Spleen (tissue), 11 donors: ENCODE measurements at regions not wholly inside any gene's neighbourhood (a gene's known extent, or its start where the extent isn't known, plus 50 kb on each side); places are given as distances from the start of the nearest gene placed in this dataset.
"Not testable (repeated sequence)": the region's sequence is repeated elsewhere in the genome, so short reads cannot be mapped to it uniquely, and the experiment has no call there.

Experiments
- DNase-seq: peaks from one replicate; pipeline ENCODE4 v3.0.0-alpha.2; 2020
- H3K27ac ChIP-seq, 8 donors: fragments of 200-600 bp; sonication (generic) in 7 of 8; 1 replicate in 4 of 8; 2 replicates in 4 of 8; pipeline versions ENCODE4 v1.5.0 to v1.8.0; 2016 to 2021; ENCODE audit warnings: inconsistent platforms in 4 of 8, mild to moderate bottlenecking in 4 of 8, moderate library complexity in 1 of 8
- H3K27me3 ChIP-seq, 7 donors: fragments of 200-600 bp; sonication (generic) in 6 of 7; replicated peaks in 1 of 7; 1 replicate in 4 of 7; 2 replicates in 3 of 7; pipeline versions ENCODE4 v1.5.0 to v1.8.0; 2016 to 2021; ENCODE audit warnings: inconsistent platforms in 3 of 7, mild to moderate bottlenecking in 1 of 7
- H3K36me3 ChIP-seq, 6 donors: fragments of 200-600 bp; sonication (generic) in 5 of 6; 1 replicate in 4 of 6; 2 replicates in 2 of 6; pipeline versions ENCODE4 v1.5.0 to v1.8.0; 2016 to 2021; ENCODE audit warnings: inconsistent platforms in 2 of 6
- H3K4me1 ChIP-seq, 6 donors: fragments of 200-600 bp; sonication (generic) in 5 of 6; 1 replicate in 3 of 6; 2 replicates in 3 of 6; pipeline versions ENCODE4 v1.5.0 to v1.8.0; 2016 to 2021; ENCODE audit warnings: inconsistent platforms in 3 of 6
- H3K4me3 ChIP-seq, 8 donors: fragments of 200-600 bp; sonication (generic) in 7 of 8; 1 replicate in 4 of 8; 2 replicates in 4 of 8; pipeline versions ENCODE4 v1.5.0 to v1.8.0; 2016 to 2021; ENCODE audit warnings: inconsistent platforms in 4 of 8, mild to moderate bottlenecking in 4 of 8, moderate library complexity in 2 of 8
- H3K9me3 ChIP-seq, 8 donors: fragments of 200-600 bp; sonication (generic) in 7 of 8; 1 replicate in 4 of 8; 2 replicates in 4 of 8; pipeline versions ENCODE4 v1.5.0 to v1.8.0; 2016 to 2021; ENCODE audit warnings: inconsistent platforms in 4 of 8
- CTCF ChIP-seq, 11 experiments: fragments of 200-600 bp in 7 of 11; fragments of 450-650 bp in 4 of 11; sonication (generic) in 4 of 11; IDR thresholded peaks in 8 of 11; conservative IDR thresholded peaks in 3 of 11; 1 replicate in 7 of 11; 2 replicates in 4 of 11; pipeline versions ENCODE4 v1.4.0 to v1.8.0; 2016 to 2021; ENCODE audit warnings: antibody characterized with exemption in 11 of 11, inconsistent platforms in 4 of 11, mild to moderate bottlenecking in 1 of 11
- POLR2A ChIP-seq, 3 donors: fragments of 450-650 bp; IDR thresholded peaks; one replicate each; pipeline ENCODE4 v1.5.1; 2017; ENCODE audit warnings: antibody characterized with exemption in 3 of 3, mild to moderate bottlenecking in 1 of 3
- POLR2AphosphoS5 ChIP-seq, 3 donors: sonication (generic); formaldehyde crosslinking; IDR thresholded peaks; one replicate each; pipeline ENCODE4 v1.5.1; 2017; ENCODE audit warnings: antibody characterized with exemption in 3 of 3
- WGBS, 5 donors: extraction: QIAGEN DNeasy Blood & Tissue Kit in 3 of 5; methylation state at CpG; one replicate each; pipeline versions ENCODE4 v1.1.5 to v1.1.7; 2013 to 2018; 5-methylcytosine and 5-hydroxymethylcytosine counted together
- intact Hi-C: fragments of 100-400 bp; cut with DNase I; formaldehyde crosslinking; loops from one replicate; pipeline ENCODE4 v1.15.0; 2023; ENCODE audit warnings: low total_unique reads
- donor health status: healthy with polysubstance abuse.
- donor health status: DM: no; HTN: no; CAD: no; lungs with moderate emphysema.
- donor health status: DM: no; HTN: no; CAD: no.
- donor health status: Bipolar disorder and iron deficiency.
- donor health status: healthy.
- donor health status: DM: no; HTN: no; CAD: no.
- donor health status: DM: yes; HTN: yes; CAD: no.

- no peak for DNase-seq
- Histone ChIP-seq H3K4me3 (no peak overlapping the region), H3K36me3 (no peaks in the 10 kb centered on the region), H3K4me1 (peaks cover 0 to 9% (median 0%) of the 10 kb centered on the region in 6 donors), H3K9me3 (peaks cover 0 to 6% (median 2%) of the 10 kb centered on the region in 8 donors), H3K27ac (no peak overlapping the region), H3K27me3 (no peaks in the 10 kb centered on the region)
- TF ChIP-seq POLR2AphosphoS5 (IDR thresholded peaks at IDR 0.05) (no peak), CTCF (IDR thresholded peaks at IDR 0.05 in 8 of 11, conservative IDR thresholded peaks at IDR 0.05 in 3 of 11) (no peak), POLR2A (IDR thresholded peaks at IDR 0.05) (no peak)
- intact Hi-C loops, result no loop called here
Observed at GRCh38 chr5:136453199-136453598, 87.9 kb upstream of the TRPC7 start.

GRCh38 chr5:136447576-136447975 lies 82.2 kb upstream of the TRPC7 start:
- peaks cover 0 to 18% (median 2%) of the 10 kb centered on the region in 8 donors for H3K9me3 ChIP-seq
- intact Hi-C loops, H3K36me3 ChIP-seq, H3K4me1 ChIP-seq, H3K27me3 ChIP-seq, H3K27ac ChIP-seq, H3K4me3 ChIP-seq, DNase-seq: not testable (repeated sequence)
- WGBS, 5 donors, result 63 to 79% (median 72%) methylated on average over 2 of the region's 2 CpGs

DNA sequence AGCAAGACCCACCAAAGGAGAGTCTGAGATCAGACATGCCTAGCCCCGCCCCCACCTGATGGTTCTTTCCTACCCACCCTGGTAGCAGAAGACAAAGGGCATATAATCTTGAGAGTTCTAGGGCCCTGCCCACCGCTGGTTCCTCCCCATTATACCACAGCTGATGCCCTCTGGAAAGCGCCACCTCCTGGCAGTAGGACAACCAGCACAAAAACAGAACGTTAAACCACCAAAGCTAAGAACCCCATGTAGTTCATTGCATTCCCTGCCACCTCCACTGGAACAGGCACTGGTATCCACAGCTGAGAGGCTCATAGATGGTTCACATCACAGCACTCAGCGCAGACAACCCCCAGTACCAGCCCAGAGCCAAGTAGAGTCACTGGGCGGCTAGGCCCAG lies 81.2 kb upstream of the TRPC7 start:
- Histone ChIP-seq H3K9me3 (peaks cover 0 to 19% (median 2%) of the 10 kb centered on the region in 8 donors), H3K4me3 (no peak overlapping the region), H3K4me1 (no peaks in the 10 kb centered on the region), H3K27me3 (peaks cover 0 to 3% (median 0%) of the 10 kb centered on the region in 7 donors), H3K27ac (no peak overlapping the region), H3K36me3 (no peaks in the 10 kb centered on the region)
- WGBS, 5 donors, result 86 to 96% (median 88%) methylated on average over 5 to 6 of the region's 6 CpGs
- DNase-seq, result no peak
- intact Hi-C loops, result no loop called here
- TF ChIP-seq POLR2A (IDR thresholded peaks at IDR 0.05) (no peak), CTCF (IDR thresholded peaks at IDR 0.05 in 8 of 11, conservative IDR thresholded peaks at IDR 0.05 in 3 of 11) (no peak)

DNA sequence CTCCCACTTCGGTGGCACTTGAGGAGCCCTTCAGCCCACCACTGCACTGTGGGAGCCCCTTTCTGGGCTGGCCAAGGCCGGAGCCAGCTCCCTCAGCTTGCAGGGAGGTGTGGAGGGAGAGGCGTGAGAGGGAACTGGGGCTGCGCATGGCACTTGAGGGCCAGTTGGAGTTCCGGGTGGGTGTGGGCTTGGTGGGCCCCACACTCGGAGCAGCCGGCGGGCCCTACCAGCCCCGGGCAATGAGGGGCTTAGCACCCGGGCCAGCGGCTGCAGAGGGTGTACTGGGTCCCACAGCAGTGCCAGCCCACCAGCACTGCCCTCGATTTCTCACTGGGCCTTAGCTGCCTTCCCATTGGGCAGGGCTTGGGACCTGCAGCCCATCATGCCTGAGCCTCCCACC lies 78.8 kb upstream of the TRPC7 start:
- DNase-seq, intact Hi-C loops, H3K4me3 ChIP-seq, H3K27ac ChIP-seq, H3K4me1 ChIP-seq, H3K27me3 ChIP-seq, H3K36me3 ChIP-seq: not testable (repeated sequence)
- H3K9me3 ChIP-seq, result peaks cover 0 to 17% (median 0%) of the 10 kb centered on the region in 8 donors
- WGBS, 5 donors, result 87 to 99% (median 92%) methylated on average over 5 to 12 of the region's 12 CpGs

DNA sequence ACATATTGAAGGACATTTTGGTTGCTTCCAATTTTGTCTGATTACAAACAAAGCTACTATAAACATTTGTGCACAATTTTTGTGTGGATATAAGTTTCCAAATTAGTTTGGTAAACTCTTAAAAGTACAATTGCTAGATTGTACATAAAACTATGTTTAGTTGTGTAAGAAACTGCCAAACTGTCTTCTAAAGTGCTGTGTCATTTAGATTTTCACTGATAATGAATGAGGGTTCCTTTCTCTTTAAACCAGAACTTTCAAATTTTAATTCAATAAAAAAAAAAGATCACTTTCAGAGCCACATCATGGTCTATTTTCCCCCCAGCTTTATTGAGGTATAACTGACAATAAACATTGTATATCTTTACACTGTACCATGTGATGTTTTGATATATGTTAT lies 74.0 kb upstream of the TRPC7 start:
- TF ChIP-seq POLR2AphosphoS5 (IDR thresholded peaks at IDR 0.05) (no peak), CTCF (IDR thresholded peaks at IDR 0.05 in 8 of 11, conservative IDR thresholded peaks at IDR 0.05 in 3 of 11) (no peak), POLR2A (IDR thresholded peaks at IDR 0.05) (no peak)
- Histone ChIP-seq H3K9me3 (peaks cover 0 to 10% (median 0%) of the 10 kb centered on the region in 8 donors), H3K4me3 (no peak overlapping the region), H3K27me3 (no peaks in the 10 kb centered on the region), H3K27ac (no peak overlapping the region), H3K4me1 (no peaks in the 10 kb centered on the region), H3K36me3 (no peaks in the 10 kb centered on the region)
- intact Hi-C loops, result no loop called here
- no peak for DNase-seq
